ENCODE measurements at regions not wholly inside any gene's neighbourhood (a gene's known extent, or its start where the extent isn't known, plus 50 kb on each side); places are given as distances from the start of the nearest gene placed in this dataset.

DNA sequence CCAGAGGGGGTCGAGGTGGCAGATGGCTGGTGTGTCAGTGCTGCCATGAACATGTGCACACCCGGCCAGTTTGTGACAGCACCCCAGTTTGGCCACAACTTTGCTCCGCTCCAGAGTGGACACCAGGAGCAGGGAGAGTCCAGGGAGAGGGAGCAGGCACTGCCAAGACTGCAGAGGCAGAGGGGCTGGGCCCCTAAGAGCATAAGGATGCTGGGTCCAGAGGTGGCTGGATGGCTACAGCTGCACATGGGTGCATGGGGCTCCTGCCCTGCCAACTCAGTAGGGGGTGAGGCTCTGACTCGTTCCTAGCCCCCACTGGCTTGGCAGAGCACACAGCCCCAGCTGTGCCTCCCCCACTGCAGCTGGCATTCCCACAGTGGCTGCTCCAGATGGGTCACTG, 999.2 kb upstream of the CRIM1 start:
- TF ChIP-seq CBFB (CRISPR knock-in tag; IDR thresholded peaks at IDR 0.05; ENCODE audit: low read depth) (no peak), CREM (CRISPR knock-in tag; IDR thresholded peaks at IDR 0.05) (no peak), NFYB (CRISPR knock-in tag; conservative IDR thresholded peaks at IDR 0.05; ENCODE audit: low read depth) (no peak)
- TF ChIP-seq, protein P1, sequence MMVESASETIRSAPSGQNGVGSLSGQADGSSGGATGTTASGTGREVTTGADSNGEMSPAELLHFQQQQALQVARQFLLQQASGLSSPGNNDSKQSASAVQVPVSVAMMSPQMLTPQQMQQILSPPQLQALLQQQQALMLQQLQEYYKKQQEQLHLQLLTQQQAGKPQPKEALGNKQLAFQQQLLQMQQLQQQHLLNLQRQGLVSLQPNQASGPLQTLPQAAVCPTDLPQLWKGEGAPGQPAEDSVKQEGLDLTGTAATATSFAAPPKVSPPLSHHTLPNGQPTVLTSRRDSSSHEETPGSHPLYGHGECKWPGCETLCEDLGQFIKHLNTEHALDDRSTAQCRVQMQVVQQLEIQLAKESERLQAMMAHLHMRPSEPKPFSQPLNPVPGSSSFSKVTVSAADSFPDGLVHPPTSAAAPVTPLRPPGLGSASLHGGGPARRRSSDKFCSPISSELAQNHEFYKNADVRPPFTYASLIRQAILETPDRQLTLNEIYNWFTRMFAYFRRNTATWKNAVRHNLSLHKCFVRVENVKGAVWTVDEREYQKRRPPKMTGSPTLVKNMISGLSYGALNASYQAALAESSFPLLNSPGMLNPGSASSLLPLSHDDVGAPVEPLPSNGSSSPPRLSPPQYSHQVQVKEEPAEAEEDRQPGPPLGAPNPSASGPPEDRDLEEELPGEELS (CRISPR knock-in tag; IDR thresholded peaks at IDR 0.05) = no peak

Data from WTC11 (cell line).